ENCODE measurements at regions not wholly inside any gene's neighbourhood (a gene's known extent, or its start where the extent isn't known, plus 50 kb on each side); places are given as distances from the start of the nearest gene placed in this dataset.
A peak's percentile ranks its signal among the peaks of the same experiment; 100 is the strongest.
"Not testable (repeated sequence)": the region's sequence is repeated elsewhere in the genome, so short reads cannot be mapped to it uniquely, and the experiment has no call there.

DNA sequence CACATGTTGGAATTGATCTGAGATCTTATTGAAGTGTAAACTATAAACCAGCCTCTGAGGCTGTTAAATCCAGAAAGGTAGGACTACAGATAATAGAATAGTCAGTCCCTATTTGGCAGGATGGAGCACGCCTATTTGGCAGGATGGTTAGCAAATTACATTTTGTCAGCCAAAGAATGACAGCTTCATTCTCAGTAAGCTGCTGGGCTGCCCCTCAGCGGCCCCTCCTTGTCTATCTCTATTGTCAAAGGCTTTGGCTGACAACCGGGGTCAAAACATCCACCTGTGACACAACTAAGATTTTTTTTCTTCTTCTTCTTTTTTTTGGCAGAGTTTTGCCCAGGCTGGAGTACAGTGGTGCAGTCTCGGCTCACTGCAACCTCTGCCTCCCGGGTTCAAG, 123.4 kb upstream of the ECI2 start:
- no peak for DNase-seq (ENCODE audit: low read depth)

DNA sequence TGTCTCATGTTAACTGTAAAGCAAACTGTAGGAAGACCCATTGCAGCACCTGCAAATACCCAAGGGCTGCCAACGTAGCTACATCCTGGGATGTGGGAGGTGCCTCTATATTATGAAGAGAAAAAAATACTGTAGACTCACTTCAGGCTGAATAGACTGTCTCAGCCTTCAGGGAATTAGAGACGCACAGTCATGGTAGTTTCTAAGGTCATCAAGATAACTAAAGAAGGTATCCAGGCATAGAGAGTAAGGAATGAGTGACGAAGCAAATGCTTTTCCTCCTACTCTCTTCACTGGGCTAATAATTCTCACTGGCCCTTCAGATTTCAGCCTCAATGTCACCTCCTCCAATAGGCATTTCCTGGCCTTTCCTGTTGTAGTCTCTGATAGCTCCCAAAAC, 121.6 kb upstream of the ECI2 start:
- no peak for DNase-seq (ENCODE audit: low read depth)

DNA sequence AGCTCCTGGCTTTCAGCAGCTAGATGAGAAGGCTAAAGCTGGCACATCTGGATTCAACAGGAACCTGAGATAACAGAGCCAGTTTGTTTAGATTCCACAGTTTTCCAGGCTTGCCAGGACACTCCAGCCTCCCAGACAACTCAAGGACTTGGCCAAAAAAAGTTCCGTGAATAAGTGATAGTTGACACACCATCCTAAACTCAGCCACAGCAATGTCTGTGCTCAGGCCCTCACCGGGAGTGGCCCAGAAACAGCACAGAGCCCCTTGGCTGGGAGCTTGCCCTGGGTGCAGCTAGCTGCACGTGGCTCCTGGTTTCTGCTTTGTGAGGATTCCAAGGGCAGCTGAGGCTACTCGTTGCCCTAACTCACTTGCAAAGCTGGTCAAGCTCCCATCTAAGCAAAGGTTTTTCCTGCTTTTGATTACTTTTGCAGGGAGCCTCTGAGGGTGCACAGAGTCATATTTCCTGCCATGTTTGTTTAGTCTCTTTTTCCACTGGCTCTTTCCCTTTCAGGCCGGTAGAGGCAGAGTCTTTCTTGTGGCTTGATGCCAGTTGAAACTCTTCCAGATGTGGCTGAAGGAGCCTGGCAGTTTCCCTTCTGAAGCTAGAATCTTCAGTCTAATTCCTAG, 118.3 kb upstream of the ECI2 start:
- DNase-seq (ENCODE audit: low read depth), result no peak

DNA sequence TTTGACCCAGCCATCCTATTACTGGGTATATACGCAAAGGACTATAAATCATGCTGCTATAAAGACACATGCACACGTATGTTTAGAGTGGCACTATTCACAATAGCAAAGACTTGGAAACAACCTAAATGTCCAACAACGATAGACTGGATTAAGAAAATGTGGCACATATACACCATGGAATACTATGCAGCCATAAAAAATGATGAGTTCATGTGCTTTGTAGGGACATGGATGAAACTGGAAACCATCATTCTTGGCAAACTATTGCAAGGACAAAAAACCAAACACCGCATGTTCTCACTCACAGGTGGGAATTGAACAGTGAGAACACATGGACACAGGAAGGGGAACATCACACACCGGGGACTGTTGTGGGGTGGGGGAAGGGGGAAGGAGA, 117.1 kb upstream of the ECI2 start:
- not testable (repeated sequence) for DNase-seq (ENCODE audit: low read depth)

DNA sequence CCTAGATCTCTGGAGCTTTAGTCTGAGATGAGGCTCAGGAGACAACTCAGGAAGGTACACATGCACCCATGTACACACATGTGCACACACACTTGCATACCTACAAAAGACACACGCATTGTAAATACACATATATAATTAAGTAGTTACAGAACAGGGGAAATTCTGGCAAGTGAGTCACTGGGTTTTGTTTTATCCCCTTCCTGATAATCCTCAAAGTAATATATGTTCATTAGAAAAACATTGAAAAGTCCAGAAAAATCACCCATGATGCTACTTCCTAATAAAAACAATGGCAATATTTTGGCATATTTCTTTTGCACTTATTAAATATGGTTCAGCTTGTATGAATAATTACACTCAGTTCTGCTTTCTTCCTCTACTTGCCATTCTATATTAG, 115.3 kb upstream of the ECI2 start:
- no peak for DNase-seq (ENCODE audit: low read depth)

DNA sequence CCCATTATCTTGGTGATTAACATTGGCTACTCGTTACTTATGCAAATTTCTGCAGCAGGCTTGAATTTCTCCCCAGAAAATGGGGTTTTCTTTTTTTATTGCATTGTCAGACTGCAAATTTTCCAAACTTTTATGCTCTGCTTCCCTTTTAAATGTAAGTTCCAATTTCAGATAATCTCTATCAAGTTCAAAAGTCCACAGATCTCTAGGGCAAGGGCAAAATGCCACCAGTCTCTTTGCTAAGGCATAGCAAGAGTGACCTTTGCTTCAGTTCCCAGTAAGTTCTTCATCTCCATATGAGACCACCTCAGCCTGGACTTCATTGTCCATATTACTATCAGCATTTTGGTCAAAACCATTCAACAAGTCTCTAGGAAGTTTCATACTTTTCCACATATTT, 108.5 kb upstream of the ECI2 start:
- not testable (repeated sequence) for DNase-seq (ENCODE audit: low read depth)

DNA sequence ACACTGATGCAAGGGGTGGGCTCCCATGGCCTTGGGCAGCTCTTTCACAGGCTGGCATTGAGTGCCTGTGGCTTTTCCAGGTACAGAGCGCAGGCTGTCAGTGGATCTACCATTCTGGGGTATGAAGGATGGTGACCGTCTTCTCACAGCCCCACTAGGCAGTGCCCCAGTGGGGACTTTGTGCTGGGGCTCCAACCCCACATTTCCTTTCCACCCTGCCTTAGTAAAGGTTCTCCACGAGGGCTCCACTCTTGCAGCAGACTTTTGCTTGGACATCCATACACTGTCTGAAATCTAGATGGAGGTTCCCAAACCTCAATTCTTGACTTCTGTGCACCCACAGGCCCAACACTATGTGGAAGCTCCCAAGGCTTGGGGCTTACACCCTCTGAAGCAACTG, 107.9 kb upstream of the ECI2 start:
- DNase-seq (ENCODE audit: low read depth), result no peak

DNA sequence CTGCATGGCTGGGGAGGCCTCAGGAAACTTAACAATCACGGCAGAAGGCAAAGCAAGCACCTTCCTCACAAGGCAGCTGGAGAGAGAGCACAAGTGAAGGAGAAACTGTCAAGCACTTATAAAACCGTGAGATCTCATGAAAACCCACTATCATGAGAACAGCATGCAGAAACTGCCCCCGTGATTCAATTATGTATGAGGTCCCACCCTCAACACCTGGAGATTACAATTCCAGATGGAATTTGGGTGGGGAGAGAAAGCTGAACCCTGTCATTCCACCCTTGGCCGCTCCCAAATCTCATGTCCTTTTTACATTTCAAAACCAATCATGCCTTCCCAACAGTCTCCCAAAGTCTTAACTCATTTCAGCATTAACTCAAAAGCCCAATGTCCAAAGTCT, 107.2 kb upstream of the ECI2 start:
- no peak for DNase-seq (ENCODE audit: low read depth)

DNA sequence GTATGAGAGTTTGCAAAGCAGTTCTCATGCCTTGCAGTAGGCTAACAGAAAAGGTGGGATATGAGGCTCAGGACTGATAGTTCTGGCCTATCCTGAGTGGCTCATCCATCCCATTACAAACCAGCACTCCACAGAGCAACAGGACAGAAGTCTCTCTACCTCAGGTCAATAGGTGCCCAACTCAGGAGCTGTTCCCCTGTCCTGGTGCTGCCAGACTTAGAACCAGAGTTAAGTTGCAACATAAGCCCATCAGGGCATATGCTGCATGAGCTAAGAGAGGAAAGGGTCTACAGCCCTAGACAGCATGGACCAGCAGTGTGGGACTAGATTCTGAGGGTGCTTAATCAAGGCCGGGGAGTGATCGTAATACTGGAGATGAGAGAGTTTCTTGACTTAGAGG, 104.8 kb upstream of the ECI2 start:
- DNase-seq (ENCODE audit: low read depth), result no peak

DNA sequence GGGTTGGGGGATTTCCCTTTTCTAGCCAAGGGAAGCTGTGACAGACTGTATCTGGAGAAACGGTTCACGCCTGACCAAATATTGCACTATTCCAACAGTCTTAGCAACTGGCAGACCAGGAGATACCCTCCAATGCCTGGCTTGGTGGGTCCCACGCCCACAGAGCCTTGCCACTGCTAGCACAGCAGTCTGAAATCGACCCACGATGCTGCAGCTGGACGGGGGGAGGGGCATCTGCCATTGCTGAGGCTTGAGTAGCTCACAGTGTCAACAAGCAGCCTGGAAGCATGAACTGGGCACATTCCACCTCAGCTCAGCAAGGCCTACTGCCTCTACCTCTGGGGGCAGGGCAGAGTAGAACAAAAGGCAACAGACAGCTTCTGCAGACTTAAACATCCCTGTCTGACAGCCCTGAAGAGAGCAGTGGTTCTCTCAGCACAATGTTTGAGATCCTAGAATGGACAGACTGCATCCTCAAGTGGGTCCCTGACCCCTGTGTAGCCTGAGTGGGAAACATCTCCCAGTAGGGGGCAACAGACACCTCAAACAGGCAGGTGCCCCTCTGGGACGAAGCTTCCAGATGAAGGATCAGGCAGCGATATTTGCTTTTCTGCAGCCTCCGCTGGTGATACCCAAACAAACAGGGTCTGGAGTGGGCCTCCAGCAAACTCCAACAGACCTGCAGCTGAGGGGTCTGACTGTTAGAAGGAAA, 89.9 kb upstream of the ECI2 start:
- DNase-seq (ENCODE audit: low read depth), result no peak

DNA sequence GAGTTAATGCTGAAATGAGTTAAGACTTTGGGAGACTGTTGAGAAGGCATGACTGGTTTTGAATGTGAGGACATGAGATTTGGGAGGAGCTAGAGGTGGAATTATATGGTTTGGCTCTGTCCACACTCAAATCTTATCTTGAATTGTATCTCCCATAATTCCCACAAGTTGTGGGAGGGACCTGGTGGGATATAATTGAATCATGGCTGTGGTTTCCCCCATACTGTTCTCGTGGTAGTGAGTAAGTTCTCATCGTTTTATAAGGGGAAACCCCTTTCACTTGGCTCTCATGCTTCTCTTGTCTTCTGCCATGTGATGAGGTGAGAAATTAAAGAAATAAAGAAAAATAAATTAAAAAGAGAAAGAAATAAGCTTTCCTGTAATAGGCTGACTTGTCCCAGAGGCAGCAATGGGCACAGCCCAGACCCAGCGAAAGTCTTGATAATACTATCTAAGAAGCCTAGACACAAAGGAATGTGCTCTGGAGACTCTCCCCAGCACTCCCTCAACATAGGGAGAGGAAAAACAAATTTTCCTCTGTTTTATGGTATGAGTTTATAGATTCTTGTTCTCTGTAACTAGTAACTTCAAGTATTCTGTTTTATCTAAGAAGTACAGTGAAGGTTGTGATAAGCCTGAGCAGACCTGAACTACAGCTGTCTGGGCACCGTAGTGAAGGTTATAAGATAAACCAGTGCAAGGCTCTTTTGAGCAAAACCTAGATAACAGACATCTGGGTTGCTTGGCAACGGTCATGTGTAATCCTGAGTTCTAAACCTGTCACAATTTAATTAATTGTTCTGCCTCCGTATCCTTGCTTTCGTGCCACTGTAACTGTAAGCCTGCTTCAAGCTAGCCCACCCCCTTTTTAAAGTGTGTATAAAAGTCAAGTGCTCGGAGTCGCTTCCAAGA, 88.9 kb upstream of the ECI2 start:
- DNase-seq (ENCODE audit: low read depth), result no peak

DNA sequence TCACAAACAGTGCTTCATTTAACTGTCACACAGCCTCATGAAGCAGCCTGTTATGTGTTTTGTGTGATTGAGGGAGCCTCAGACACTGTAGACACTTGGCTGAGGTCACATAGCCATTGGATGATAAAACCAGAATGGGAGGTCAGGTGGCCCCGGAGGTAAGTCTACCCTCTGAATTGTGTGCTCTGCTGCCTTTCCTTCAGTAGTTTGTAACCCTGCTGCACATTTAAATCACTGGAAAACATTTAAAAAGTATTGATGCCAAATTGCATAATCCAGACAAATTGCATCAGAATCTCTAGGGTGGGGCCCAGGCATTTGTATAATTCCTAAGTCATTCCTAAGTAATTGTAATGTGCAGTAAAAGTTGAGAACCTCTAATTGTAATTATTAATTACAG, 85.2 kb upstream of the ECI2 start:
- DNase-seq (ENCODE audit: low read depth), result no peak

DNA sequence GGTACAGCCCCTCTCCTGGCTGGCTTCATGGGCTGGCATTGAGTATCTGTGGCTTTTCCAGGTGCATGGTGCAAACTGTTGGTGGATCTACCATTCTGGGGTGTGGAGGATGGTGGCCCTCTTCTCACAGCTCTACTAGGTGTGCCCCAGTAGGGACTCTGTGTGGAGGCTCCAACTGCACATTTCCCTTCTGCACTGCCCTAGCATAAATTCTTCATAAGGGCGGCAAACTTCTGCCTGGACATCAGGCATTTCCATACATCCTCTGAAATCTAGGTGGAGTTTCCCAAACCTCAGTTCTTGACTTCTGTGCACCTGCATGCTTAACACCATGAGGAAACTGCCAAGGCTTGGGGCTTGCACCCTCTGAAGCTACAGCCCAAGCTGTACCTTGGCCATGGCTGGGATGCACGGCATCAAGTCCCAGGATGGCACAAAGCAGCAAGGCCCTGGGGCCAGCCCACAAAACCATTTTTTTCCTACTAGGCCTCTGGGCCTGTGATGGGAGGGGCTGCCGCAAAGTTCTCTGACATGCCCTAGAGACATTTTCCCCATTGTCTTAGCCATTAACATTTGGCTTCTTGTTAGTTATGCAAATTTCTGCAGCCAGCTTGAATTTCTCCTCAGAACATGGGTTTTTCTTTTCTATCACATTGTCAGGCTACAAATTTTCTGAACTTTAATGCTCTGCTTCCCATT, 83.4 kb upstream of the ECI2 start:
- not testable (repeated sequence) for DNase-seq (ENCODE audit: low read depth)

DNA sequence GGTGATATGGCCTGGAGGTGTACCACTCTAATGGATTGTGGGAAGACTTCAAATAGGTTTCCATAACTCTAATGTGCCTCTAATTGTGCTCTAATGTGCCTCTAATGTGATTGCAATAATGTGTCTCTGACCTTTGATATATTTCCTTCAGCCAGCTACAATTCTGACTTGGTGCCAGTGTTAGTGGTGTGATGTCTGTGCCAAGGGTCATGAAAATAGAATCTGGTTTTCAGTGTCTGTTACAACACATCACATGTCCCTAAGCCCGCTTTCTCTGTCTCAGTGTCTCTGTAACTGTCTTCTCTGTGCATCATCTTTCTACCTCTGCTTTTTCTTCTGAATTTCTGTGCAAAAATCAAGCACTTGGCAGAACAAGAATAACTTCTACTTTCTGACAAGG, 77.2 kb upstream of the ECI2 start:
- DNase-seq (ENCODE audit: low read depth), result no peak

DNA sequence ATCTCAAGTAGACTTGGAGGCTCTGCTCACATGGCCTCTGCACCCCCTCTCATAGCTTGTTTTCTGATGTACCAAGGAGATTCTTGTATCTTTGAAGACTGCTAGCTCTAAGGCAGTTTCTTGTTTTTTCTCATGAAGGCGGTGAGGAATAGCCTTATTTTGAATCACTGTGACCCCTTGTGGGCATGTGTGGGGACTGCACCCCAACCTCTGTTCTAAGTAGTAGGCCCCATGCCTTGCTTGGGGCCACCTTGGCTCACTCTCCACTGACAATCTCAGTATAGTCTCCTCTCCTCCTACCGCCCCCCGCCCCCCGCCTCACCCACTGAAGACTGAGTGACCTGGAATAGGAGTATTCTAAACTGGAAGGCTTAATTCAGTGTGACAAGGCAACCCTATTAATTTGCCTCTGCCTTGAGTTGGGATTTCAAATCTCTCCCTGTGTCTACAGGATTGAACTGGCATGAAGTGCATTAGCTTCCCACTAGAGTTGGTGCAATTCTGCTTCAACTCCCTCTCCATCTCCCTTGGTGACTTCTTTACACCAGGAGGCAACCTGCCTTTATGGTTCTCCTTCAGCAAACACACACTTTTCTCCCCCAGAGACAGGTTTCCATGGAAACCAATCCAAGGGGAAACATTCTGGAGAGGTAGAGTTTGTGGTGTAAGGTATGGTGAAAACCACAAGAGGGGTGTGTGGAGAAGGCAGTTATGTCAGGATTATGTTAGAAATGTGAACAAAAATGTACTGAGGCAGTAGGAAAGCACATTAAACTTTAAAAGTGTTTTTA, 75.4 kb upstream of the ECI2 start:
- DNase-seq (ENCODE audit: low read depth), result peak; percentile 44

DNA sequence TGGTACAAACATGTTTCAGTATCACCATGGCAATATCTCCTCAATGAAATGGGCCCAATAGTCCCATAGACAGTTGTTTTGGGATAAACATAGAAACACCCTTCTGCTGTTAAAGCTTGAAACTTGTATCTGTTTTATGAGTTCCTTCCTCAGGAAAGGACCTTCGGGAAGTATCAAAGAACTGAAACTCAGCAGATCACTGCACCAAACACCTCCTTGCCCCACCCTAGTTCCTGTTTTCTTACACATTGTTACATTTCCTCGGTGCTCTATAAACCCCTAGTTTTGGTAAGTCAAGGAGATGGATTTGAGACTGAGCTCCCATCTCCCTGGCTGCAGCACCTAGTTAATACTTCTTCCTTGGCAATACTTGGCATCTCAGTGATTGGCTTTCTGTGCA, 73.8 kb upstream of the ECI2 start:
- no peak for DNase-seq (ENCODE audit: low read depth)

DNA sequence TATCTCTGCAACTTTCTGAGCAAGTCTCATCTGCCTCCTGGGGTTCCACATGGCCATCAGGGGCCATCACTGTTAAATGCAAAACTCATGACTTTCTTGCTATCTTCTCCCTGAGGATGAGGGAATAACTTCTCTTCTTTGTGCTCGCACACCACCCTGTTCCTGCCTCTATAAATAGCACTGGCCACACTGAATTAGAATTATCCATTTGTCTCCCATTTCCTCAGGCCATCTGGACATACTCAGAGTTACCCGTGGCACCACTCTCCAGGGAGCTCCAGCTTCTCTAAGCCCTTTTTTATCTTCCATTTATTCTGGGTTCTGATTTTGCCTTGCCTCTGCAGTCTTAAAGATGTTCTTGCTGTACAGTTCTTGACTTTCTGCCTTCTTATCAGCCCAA, 72.8 kb upstream of the ECI2 start:
- no peak for DNase-seq (ENCODE audit: low read depth)

DNA sequence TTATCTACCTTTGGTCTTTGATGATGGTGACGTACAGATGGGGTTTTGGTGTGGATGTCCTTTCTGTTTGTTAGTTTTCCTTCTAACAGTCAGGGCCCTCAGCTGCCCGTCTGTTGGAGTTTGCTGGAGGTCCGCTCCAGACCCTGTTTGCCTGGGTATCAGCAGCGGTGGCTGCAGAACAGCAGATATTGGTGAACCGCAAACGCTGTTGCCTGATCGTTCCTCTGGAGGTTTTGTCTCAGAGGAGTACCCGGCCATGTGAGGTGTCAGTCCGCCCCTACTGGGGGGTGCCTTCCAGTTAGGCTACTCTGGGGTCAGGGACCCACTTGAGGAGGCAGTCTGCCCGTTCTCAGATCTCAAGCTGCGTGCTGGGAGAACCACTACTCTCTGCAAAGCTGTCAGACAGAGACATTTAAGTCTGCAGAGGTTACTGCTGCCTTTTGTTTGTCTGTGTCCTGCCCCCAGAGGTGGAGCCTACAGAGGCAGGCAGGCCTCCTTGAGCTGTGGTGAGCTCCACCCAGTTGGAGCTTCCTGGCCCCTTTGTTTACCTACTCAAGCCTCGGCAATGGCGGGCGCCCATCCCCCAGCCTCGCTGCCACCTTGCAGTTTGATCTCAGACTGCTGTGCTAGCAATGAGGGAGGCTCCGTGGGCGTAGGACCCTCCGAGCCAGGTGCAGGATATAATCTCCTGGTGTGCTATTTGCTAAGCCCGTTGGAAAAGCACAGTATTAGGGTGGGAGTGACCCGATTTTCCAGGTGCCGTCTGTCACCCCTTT, 68.5 kb upstream of the ECI2 start:
- not testable (repeated sequence) for DNase-seq (ENCODE audit: low read depth)

DNA sequence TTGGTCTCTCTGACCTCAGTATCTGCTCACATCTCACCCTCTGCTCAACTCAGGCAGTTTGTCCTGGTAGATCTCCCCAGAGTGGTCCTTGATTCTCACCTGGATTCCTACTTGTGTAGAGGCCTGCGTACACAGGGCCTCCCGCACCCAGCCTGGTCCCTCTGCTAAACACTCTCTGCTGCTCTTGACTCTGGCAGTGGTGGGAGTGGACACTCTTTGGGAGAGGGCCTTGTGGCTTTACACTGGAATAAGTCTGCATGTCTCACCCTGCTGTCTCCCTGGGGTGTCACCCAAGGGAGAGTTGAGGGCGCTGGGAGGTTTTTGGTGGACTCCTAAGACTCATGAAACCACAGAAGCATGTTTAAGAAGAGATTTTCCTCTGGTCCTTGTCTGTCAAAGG, 57.3 kb upstream of the ECI2 start:
- DNase-seq (ENCODE audit: low read depth), result no peak

DNA sequence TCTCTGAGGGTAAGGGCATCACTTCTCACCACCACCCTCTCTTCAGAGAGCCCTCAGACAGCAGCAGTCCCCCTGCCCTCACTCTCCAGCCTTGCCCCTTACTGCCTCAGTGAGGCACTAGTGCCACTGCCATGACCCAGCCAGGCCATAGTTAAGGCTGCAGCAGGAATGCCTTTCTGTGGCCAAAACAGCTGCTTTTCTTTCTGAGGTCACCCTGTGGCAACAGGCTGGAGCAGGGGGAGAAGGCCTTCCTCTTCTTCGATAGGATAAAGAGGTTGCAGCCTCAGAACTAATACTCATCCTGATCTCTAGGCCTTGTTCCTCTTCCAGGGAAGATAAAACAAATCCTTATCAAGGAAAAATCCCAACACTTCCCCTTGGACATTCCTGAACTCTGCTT, 56.8 kb upstream of the ECI2 start:
- DNase-seq (ENCODE audit: low read depth), result no peak

DNA sequence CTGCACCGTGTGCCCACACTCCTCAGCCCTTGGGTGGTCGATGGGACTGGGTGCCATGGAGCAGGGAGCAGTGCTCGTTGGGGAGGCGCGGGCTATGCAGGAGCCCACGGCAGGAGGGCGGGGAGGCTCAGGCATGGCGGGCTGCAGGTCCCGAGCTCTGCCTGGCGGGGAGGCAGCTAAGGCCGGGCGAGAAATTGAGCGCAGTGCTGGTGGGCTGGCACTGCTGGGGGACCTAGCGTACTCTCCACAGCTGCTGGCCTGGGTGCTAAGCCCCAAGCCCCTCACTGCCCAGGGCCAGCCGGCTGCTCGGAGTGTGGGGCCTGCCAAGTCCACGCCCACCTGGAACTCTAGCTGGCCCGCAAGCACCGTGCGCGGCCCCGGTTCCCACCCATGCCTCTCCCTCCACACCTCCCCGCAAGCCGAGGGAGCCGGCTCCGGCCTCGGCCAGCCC, 55.9 kb upstream of the ECI2 start:
- no peak for DNase-seq (ENCODE audit: low read depth)
